ENCODE measurements at regions not wholly inside any gene's neighbourhood (a gene's known extent, or its start where the extent isn't known, plus 50 kb on each side); places are given as distances from the start of the nearest gene placed in this dataset.

DNA sequence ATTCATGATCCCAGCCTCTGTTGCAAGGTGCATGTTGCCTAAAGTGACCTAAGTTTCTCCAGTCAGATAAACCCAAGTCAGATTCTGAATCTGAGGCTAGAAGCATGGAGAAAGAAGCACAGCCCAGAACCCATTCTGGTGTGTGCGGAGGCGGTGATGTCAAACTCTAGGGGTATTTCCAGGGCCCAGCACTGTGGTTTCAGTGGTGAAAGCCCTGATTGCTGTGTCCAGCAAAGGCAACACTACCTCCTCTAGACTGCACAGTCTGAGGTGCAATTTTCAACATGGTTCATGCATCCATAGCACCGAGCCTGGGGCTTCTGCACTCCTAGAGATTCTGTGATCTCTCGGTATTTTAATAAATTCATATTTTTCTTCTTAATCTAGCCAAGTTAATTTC, 264.8 kb upstream of the KLHL29 start:
- TF ChIP-seq POLR2A (IDR thresholded peaks at IDR 0.05) (no peak), EP300 (IDR thresholded peaks at IDR 0.05) (no peak)
- TF ChIP-seq, protein P1, sequence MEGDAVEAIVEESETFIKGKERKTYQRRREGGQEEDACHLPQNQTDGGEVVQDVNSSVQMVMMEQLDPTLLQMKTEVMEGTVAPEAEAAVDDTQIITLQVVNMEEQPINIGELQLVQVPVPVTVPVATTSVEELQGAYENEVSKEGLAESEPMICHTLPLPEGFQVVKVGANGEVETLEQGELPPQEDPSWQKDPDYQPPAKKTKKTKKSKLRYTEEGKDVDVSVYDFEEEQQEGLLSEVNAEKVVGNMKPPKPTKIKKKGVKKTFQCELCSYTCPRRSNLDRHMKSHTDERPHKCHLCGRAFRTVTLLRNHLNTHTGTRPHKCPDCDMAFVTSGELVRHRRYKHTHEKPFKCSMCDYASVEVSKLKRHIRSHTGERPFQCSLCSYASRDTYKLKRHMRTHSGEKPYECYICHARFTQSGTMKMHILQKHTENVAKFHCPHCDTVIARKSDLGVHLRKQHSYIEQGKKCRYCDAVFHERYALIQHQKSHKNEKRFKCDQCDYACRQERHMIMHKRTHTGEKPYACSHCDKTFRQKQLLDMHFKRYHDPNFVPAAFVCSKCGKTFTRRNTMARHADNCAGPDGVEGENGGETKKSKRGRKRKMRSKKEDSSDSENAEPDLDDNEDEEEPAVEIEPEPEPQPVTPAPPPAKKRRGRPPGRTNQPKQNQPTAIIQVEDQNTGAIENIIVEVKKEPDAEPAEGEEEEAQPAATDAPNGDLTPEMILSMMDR (IDR thresholded peaks at IDR 0.05), result no peak

Data from ovary (tissue), 3 donors.